Liver (tissue), 8 donors: ENCODE measurements at regions not wholly inside any gene's neighbourhood (a gene's known extent, or its start where the extent isn't known, plus 50 kb on each side); places are given as distances from the start of the nearest gene placed in this dataset.

Experiments used
- DNase-seq: peaks from one replicate; pipeline ENCODE4 v3.0.0-alpha.2; 2017; ENCODE audit warnings: low spot score
- H3K27ac ChIP-seq, 2 donors: one replicate each; pipeline ENCODE4 v1.7.0; 2013; ENCODE audit warnings: inconsistent platforms in 2 of 2, low read length in 2 of 2, control low read depth in 1 of 2, low read depth in 1 of 2, mild to moderate bottlenecking in 1 of 2
- H3K27me3 ChIP-seq, 4 donors: one replicate each; pipeline versions ENCODE4 v1.6.1 to v1.7.0; 2013; ENCODE audit warnings: low read length in 3 of 4, inconsistent platforms in 1 of 4, mild to moderate bottlenecking in 1 of 4, moderate library complexity in 1 of 4; ENCODE audit not compliant: control insufficient read depth in 4 of 4, insufficient read depth in 4 of 4
- H3K36me3 ChIP-seq, 4 donors: one replicate each; pipeline versions ENCODE4 v1.6.1 to v1.7.0; 2013; ENCODE audit warnings: low read length in 3 of 4, mild to moderate bottlenecking in 3 of 4, low read depth in 1 of 4, moderate library complexity in 1 of 4; ENCODE audit not compliant: control insufficient read depth in 4 of 4, insufficient read depth in 3 of 4
- H3K4me1 ChIP-seq, 4 donors: one replicate each; pipeline versions ENCODE4 v1.6.1 to v1.7.0; 2013; ENCODE audit warnings: low read length in 3 of 4, mild to moderate bottlenecking in 3 of 4, moderate library complexity in 1 of 4; ENCODE audit not compliant: control insufficient read depth in 4 of 4, insufficient read depth in 4 of 4
- H3K4me3 ChIP-seq, 3 donors: one replicate each; pipeline versions ENCODE4 v1.6.1 to v1.7.0; 2013; ENCODE audit warnings: low read length in 3 of 3, control low read depth in 1 of 3, low read depth in 1 of 3, mild to moderate bottlenecking in 1 of 3
- H3K9ac ChIP-seq, 2 donors: one replicate each; pipeline ENCODE4 v1.7.0; 2013; ENCODE audit warnings: low read length in 2 of 2, mild to moderate bottlenecking in 2 of 2, moderate library complexity in 2 of 2, control low read depth in 1 of 2, low read depth in 1 of 2
- H3K9me3 ChIP-seq, 4 donors: one replicate each; pipeline versions ENCODE4 v1.6.1 to v1.7.0; 2013; ENCODE audit warnings: low read length in 3 of 4; ENCODE audit not compliant: control insufficient read depth in 4 of 4
- ATF3 ChIP-seq: IDR thresholded peaks from 2 replicates; pipeline ENCODE4 v1.6.1; 2016; ENCODE audit warnings: antibody characterized with exemption
- CTCF ChIP-seq: fragments of 150-350 bp; IDR thresholded peaks from 2 replicates; pipeline ENCODE4 v1.5.1; 2017; ENCODE audit warnings: improper control_type of control experiment, low read depth, low read length; ENCODE audit not compliant: missing input control
- EGR1 ChIP-seq, 2 donors: IDR thresholded peaks; 2 replicates each; pipeline ENCODE4 v1.6.1; 2016 to 2018; ENCODE audit warnings: antibody characterized with exemption in 2 of 2, low read depth in 2 of 2
- FOXA1 ChIP-seq: IDR thresholded peaks from 2 replicates; pipeline ENCODE4 v1.6.1; 2016; ENCODE audit warnings: antibody characterized with exemption
- FOXA2 ChIP-seq: IDR thresholded peaks from 2 replicates; pipeline ENCODE4 v1.6.1; 2016; ENCODE audit warnings: antibody characterized with exemption
- GABPA ChIP-seq, 2 donors: IDR thresholded peaks in 1 of 2; conservative IDR thresholded peaks in 1 of 2; 2 replicates each; pipeline ENCODE4 v1.6.1; 2016; ENCODE audit warnings: antibody characterized with exemption in 2 of 2, mild to moderate bottlenecking in 1 of 2, moderate library complexity in 1 of 2
- HNF4G ChIP-seq: IDR thresholded peaks from 2 replicates; pipeline ENCODE4 v1.6.1; 2016; ENCODE audit warnings: antibody characterized with exemption
- JUND ChIP-seq, 2 donors: IDR thresholded peaks; 2 replicates each; pipeline ENCODE4 v1.6.1; 2016; ENCODE audit warnings: antibody characterized with exemption in 2 of 2
- MAX ChIP-seq: IDR thresholded peaks from 2 replicates; pipeline ENCODE4 v1.6.1; 2016; ENCODE audit warnings: antibody characterized with exemption
- NR2F2 ChIP-seq: IDR thresholded peaks from 2 replicates; pipeline ENCODE4 v1.6.1; 2016; ENCODE audit warnings: antibody characterized with exemption
- RAD21 ChIP-seq, 2 donors: IDR thresholded peaks; 2 replicates each; pipeline ENCODE4 v1.6.1; 2016; ENCODE audit warnings: antibody characterized with exemption in 2 of 2, mild to moderate bottlenecking in 2 of 2
- REST ChIP-seq: IDR thresholded peaks from 2 replicates; pipeline ENCODE4 v1.6.1; 2016; ENCODE audit warnings: antibody characterized with exemption, mild to moderate bottlenecking
- SP1 ChIP-seq: IDR thresholded peaks from 2 replicates; pipeline ENCODE4 v1.6.1; 2018; ENCODE audit warnings: antibody characterized with exemption, mild to moderate bottlenecking
- YY1 ChIP-seq: IDR thresholded peaks from 2 replicates; pipeline ENCODE4 v1.6.1; 2016; ENCODE audit warnings: antibody characterized with exemption, mild to moderate bottlenecking
- ZBTB33 ChIP-seq: IDR thresholded peaks from 2 replicates; pipeline ENCODE4 v1.6.1; 2016; ENCODE audit warnings: antibody characterized with exemption
- WGBS: extraction: QIAGEN DNeasy Blood & Tissue Kit; methylation state at CpG from one replicate; pipeline ENCODE4 v1.1.7; 2013; 5-methylcytosine and 5-hydroxymethylcytosine counted together
- donor health status: healthy.
- donor health status: healthy.
- donor health status: healthy.
- donor health status: healthy.
- donor health status: healthy.

- Histone ChIP-seq H3K4me1 (no peaks in the 10 kb centered on the region), H3K27ac (no peak overlapping the region), H3K9ac (no peak overlapping the region), H3K9me3 (no peaks in the 10 kb centered on the region), H3K36me3 (no peaks in the 10 kb centered on the region), H3K27me3 (no peaks in the 10 kb centered on the region), H3K4me3 (no peak overlapping the region)
- no peak for DNase-seq
- no peak for TF ChIP-seq RAD21 (IDR thresholded peaks at IDR 0.05)
Observed at GRCh38 chr18:53785811-53786210, 438.7 kb downstream of the MBD2 start.

- WGBS, result 48% methylated on average over 1 of the region's 1 CpG
- DNase-seq, result no peak
- no peaks in the 10 kb centered on the region for H3K27me3 ChIP-seq
- H3K9ac ChIP-seq, result no peak overlapping the region
- H3K27ac ChIP-seq, result no peak overlapping the region
- H3K4me1 ChIP-seq, result no peaks in the 10 kb centered on the region
- H3K36me3 ChIP-seq, result no peaks in the 10 kb centered on the region
- no peak for TF ChIP-seq GABPA (IDR thresholded peaks at IDR 0.05 in 1 of 2, conservative IDR thresholded peaks at IDR 0.05 in 1 of 2)
- no peak for TF ChIP-seq ATF3
- TF ChIP-seq MAX, result no peak
- no peak for TF ChIP-seq YY1
- no peak for TF ChIP-seq ZBTB33
- TF ChIP-seq EGR1 (IDR thresholded peaks at IDR 0.05; ENCODE audit: low read depth in 2 of 2), result no peak
- no peak for TF ChIP-seq SP1
- no peak for TF ChIP-seq REST
- no peak for TF ChIP-seq FOXA1
- TF ChIP-seq NR2F2, result no peak
- TF ChIP-seq HNF4G, result no peak
- no peak for TF ChIP-seq FOXA2
- TF ChIP-seq JUND (IDR thresholded peaks at IDR 0.05), result no peak
- TF ChIP-seq CTCF, result no peak
- H3K9me3 ChIP-seq, result no peaks in the 10 kb centered on the region
- no peak overlapping the region for H3K4me3 ChIP-seq
Observed at GRCh38 chr18:53784253-53784652, 440.2 kb downstream of the MBD2 start.
